Endothelial cell of umbilical vein (primary cell): ENCODE measurements at regions not wholly inside any gene's neighbourhood (a gene's known extent, or its start where the extent isn't known, plus 50 kb on each side); places are given as distances from the start of the nearest gene placed in this dataset.

Source experiments
- BruUV-seq: library from RNA; stranded (reverse); fragments of 400-500 nt; replicated peaks from 2 replicates; lab custom pipeline; 2021; lab: Mats Ljungman, UMichigan
- CTCF ChIA-PET: fragments of 300-600, 350-600 bp; sonication (Branson Sonifier 250); formaldehyde crosslinking; loops from one replicate; lab custom pipeline; 2021; ENCODE audit warnings: antibody characterized with exemption, inconsistent platforms; lab: Charles Lee
- POLR2A ChIA-PET: fragments of 300-600, 350-600 bp; sonication (Branson Sonifier 250); formaldehyde crosslinking; loops from one replicate; lab custom pipeline; 2021; ENCODE audit warnings: antibody characterized with exemption, inconsistent platforms; lab: Charles Lee
- DNase-seq: peaks from one replicate; pipeline ENCODE4 v3.0.0-alpha.2; 2011; ENCODE audit warnings: low read depth, low spot score
- FAIRE-seq: peaks from 2 replicates; lab custom pipeline; 2011; peaks lifted over from hg19 to GRCh38; lab: Jason Lieb, UNC
- H2AFZ ChIP-seq: 2 replicates; pipeline ENCODE4 v1.6.0; 2012; ENCODE audit warnings: low read depth, low read length, control low read depth, inconsistent platforms
- H3K27ac ChIP-seq: 2 replicates; pipeline ENCODE4 v1.5.1; 2011; ENCODE audit warnings: low read depth, mild to moderate bottlenecking, control low read depth, low read length, moderate library complexity; ENCODE audit not compliant: insufficient read depth
- H3K27me3 ChIP-seq, 2 experiments: 2 replicates each; pipeline versions ENCODE4 v1.6.0 to v1.6.1; 2011; ENCODE audit warnings: low read length in 2 of 2, mixed read lengths in 1 of 2; ENCODE audit not compliant: control insufficient read depth in 2 of 2, insufficient read depth in 2 of 2
- H3K36me3 ChIP-seq, 2 experiments: 2 replicates in 1 of 2; 3 replicates in 1 of 2; pipeline ENCODE4 v1.5.1; 2011; ENCODE audit warnings: low read length in 2 of 2, mild to moderate bottlenecking in 1 of 2, moderate library complexity in 1 of 2; ENCODE audit not compliant: control insufficient read depth in 2 of 2, insufficient read depth in 2 of 2; ENCODE audit errors: extremely low read depth in 1 of 2
- H3K4me1 ChIP-seq: 3 replicates; pipeline ENCODE4 v1.5.1; 2011; ENCODE audit warnings: mild to moderate bottlenecking, low read length; ENCODE audit not compliant: control insufficient read depth, insufficient read depth; ENCODE audit errors: extremely low read depth
- H3K4me2 ChIP-seq: 2 replicates; pipeline ENCODE4 v1.6.1; 2011; ENCODE audit warnings: low read length, control low read depth, mixed read lengths; ENCODE audit not compliant: insufficient read depth
- H3K4me3 ChIP-seq, 3 experiments: fragments of 200-600 bp in 1 of 3; sonication (generic), shearing (Covaris generic) in 1 of 3; replicated peaks in 1 of 3; 2 replicates each; pipeline ENCODE4 v1.5.1; 2011 to 2016; ENCODE audit warnings: control low read depth in 3 of 3, low read length in 3 of 3, mild to moderate bottlenecking in 2 of 3, inconsistent platforms in 1 of 3, low read depth in 1 of 3, moderate library complexity in 1 of 3; ENCODE audit not compliant: insufficient read depth in 1 of 3
- H3K79me2 ChIP-seq: 2 replicates; pipeline ENCODE4 v1.6.0; 2012; ENCODE audit warnings: low read length, inconsistent platforms; ENCODE audit not compliant: control insufficient read depth, insufficient read depth
- H3K9ac ChIP-seq: replicated peaks from 2 replicates; pipeline ENCODE3; 2011; ENCODE audit warnings: low read length, control low read depth; ENCODE audit not compliant: insufficient read depth; ENCODE audit errors: extremely low read depth
- H3K9me1 ChIP-seq: replicated peaks from 3 replicates; pipeline ENCODE4 v1.6.0; 2011; ENCODE audit warnings: mild to moderate bottlenecking, low read length; ENCODE audit not compliant: control insufficient read depth, insufficient read depth; ENCODE audit errors: extremely low read depth
- H3K9me3 ChIP-seq: replicated peaks from 2 replicates; pipeline ENCODE4 v1.5.1; 2012; ENCODE audit warnings: low read length, inconsistent platforms; ENCODE audit not compliant: control insufficient read depth, insufficient read depth
- H4K20me1 ChIP-seq: replicated peaks from 2 replicates; pipeline ENCODE3; 2011; ENCODE audit warnings: mild to moderate bottlenecking, low read length; ENCODE audit not compliant: control insufficient read depth, insufficient read depth; ENCODE audit errors: extremely low read depth
- EZH2 ChIP-seq: IDR thresholded peaks from 2 replicates; pipeline ENCODE4 v1.6.1; 2012; ENCODE audit warnings: borderline replicate concordance, low read depth, mild to moderate bottlenecking, moderate library complexity, low read length, inconsistent platforms; ENCODE audit not compliant: severe bottlenecking
- FOS ChIP-seq: IDR thresholded peaks from 2 replicates; pipeline ENCODE4 v1.6.1; 2011; ENCODE audit warnings: mild to moderate bottlenecking, low read length, moderate library complexity, borderline replicate concordance; ENCODE audit not compliant: insufficient read depth
- GATA2 ChIP-seq: IDR thresholded peaks from 2 replicates; pipeline ENCODE4 v1.7.0; 2011; ENCODE audit warnings: low read depth, mild to moderate bottlenecking, moderate library complexity, mixed read lengths, low read length; ENCODE audit not compliant: insufficient read length, insufficient read depth
- JUN ChIP-seq: IDR thresholded peaks from 2 replicates; pipeline ENCODE4 v1.6.1; 2011; ENCODE audit warnings: borderline replicate concordance, low read depth; ENCODE audit not compliant: insufficient read length, insufficient read depth
- MYC ChIP-seq: IDR thresholded peaks from one replicate; pipeline ENCODE4 v1.6.1; 2011; ENCODE audit warnings: mild to moderate bottlenecking, low read depth, low read length
- POLR2A ChIP-seq: IDR thresholded peaks from 2 replicates; pipeline ENCODE4 v1.6.1; 2012; ENCODE audit warnings: low read depth, mild to moderate bottlenecking, control low read depth, low read length
- POLR2AphosphoS5 ChIP-seq: IDR thresholded peaks from 2 replicates; pipeline ENCODE4 v1.6.1; 2012; ENCODE audit warnings: low read depth, mild to moderate bottlenecking, control low read depth, low read length, moderate library complexity; ENCODE audit not compliant: insufficient read depth
- dilution Hi-C: fragments of 300-500 bp; cut with MboI; formaldehyde crosslinking; loops from one replicate; pipeline ENCODE4 v1.15.0; 2019; ENCODE audit warnings: low sequenced_read_pairs; ENCODE audit not compliant: extremely low pct_ligation_motif_present
- intact Hi-C: fragments of 100-400 bp; cut with micrococcal nuclease; formaldehyde crosslinking; loops from one replicate; pipeline ENCODE4 v1.10.0; 2022
- TF ChIP-seq, protein P1 (sequence below): IDR thresholded peaks from 2 replicates; pipeline ENCODE4 v1.6.1; 2011; ENCODE audit not compliant: insufficient read depth, insufficient read length
- TF ChIP-seq, protein P2 (sequence below), 2 donors: IDR thresholded peaks; 1 replicate in 1 of 2; 2 replicates in 1 of 2; pipeline ENCODE4 v1.5.1; 2011; ENCODE audit warnings: low read length in 2 of 2, mild to moderate bottlenecking in 2 of 2, moderate library complexity in 2 of 2, control low read depth in 1 of 2, inconsistent platforms in 1 of 2, low read depth in 1 of 2; ENCODE audit not compliant: insufficient read depth in 1 of 2; ENCODE audit errors: extremely low read depth in 1 of 2

DNA sequence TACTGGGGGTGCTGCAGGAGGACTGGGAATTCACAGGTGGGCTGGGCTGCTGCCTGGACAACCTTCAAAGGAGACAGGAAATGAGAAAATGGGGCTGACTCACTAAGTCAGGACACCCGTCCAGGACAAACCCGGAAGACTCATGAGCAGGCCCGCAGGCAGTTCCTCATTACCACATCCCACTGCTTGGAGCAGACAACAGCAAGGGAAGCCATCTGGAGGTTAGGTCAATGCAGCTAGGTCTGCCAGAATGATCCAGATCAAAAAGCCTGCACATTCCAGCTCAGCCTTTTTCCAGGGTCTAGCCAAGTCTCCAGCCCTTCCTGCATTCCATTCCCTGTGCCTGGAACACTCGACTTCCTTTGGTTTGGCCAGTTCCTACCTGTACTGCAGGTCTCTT is 536.5 kb upstream of the CDH11 start:
- Histone ChIP-seq H4K20me1 (no peaks in the 10 kb centered on the region), H2AFZ (no peak overlapping the region), H3K36me3 (no peaks in the 10 kb centered on the region), H3K4me3 (no peak overlapping the region), H3K79me2 (no peaks in the 10 kb centered on the region), H3K9me1 (no peaks in the 10 kb centered on the region), H3K9me3 (no peaks in the 10 kb centered on the region), H3K9ac (no peak overlapping the region), H3K27me3 (no peaks in the 10 kb centered on the region), H3K4me2 (peak overlapping the region; percentile 23), H3K4me1 (peaks cover 23% of the 10 kb centered on the region), H3K27ac (peak overlapping the region; percentile 65)
- no TSS peak for BruUV-seq
- dilution Hi-C loops = no loop called here
- ChIA-PET CTCF (interaction anchor here (1.0 kb wide), 1 partner anchor 13 kb away, joined by 3 read pairs; no protein-coding TSS in a partner anchor), POLR2A (interaction anchor here (1.3 kb wide), 1 partner anchor 13 kb away, joined by 3 read pairs; no protein-coding TSS in a partner anchor)
- FAIRE-seq (peak; percentile 85), DNase-seq (peak; percentile 58)
- TF ChIP-seq, protein P1, sequence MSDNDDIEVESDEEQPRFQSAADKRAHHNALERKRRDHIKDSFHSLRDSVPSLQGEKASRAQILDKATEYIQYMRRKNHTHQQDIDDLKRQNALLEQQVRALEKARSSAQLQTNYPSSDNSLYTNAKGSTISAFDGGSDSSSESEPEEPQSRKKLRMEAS = no peak
- TF ChIP-seq JUN = no peak
- TF ChIP-seq GATA2 = peak; percentile 62
- TF ChIP-seq POLR2A = peak; percentile 15
- no peak for TF ChIP-seq MYC
- TF ChIP-seq, protein P2, sequence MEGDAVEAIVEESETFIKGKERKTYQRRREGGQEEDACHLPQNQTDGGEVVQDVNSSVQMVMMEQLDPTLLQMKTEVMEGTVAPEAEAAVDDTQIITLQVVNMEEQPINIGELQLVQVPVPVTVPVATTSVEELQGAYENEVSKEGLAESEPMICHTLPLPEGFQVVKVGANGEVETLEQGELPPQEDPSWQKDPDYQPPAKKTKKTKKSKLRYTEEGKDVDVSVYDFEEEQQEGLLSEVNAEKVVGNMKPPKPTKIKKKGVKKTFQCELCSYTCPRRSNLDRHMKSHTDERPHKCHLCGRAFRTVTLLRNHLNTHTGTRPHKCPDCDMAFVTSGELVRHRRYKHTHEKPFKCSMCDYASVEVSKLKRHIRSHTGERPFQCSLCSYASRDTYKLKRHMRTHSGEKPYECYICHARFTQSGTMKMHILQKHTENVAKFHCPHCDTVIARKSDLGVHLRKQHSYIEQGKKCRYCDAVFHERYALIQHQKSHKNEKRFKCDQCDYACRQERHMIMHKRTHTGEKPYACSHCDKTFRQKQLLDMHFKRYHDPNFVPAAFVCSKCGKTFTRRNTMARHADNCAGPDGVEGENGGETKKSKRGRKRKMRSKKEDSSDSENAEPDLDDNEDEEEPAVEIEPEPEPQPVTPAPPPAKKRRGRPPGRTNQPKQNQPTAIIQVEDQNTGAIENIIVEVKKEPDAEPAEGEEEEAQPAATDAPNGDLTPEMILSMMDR (IDR thresholded peaks at IDR 0.05; ENCODE audit: extremely low read depth in 1 of 2, insufficient read depth in 1 of 2, low read depth in 1 of 2, low read length in 2 of 2) = no peak
- TF ChIP-seq POLR2AphosphoS5 = peak; percentile 32
- peak; percentile 84 for TF ChIP-seq FOS
- no peak for TF ChIP-seq EZH2
- intact Hi-C loops = no loop called here
